Thyroid gland (tissue), 4 donors: ENCODE measurements at regions not wholly inside any gene's neighbourhood (a gene's known extent, or its start where the extent isn't known, plus 50 kb on each side); places are given as distances from the start of the nearest gene placed in this dataset.

Experiments
- POLR2A ChIP-seq, 2 donors: fragments of 450-650 bp; IDR thresholded peaks; one replicate each; pipeline ENCODE4 v1.6.1; 2017; ENCODE audit warnings: antibody characterized with exemption in 2 of 2, mild to moderate bottlenecking in 2 of 2, moderate library complexity in 1 of 2
- TF ChIP-seq, protein P1 (sequence below), 6 experiments: fragments of 200-600 bp in 3 of 6; fragments of 450-650 bp in 3 of 6; sonication (generic) in 3 of 6; IDR thresholded peaks; one replicate each; pipeline ENCODE4 v1.5.1; 2016 to 2019; ENCODE audit warnings: antibody characterized with exemption in 6 of 6, mild to moderate bottlenecking in 2 of 6, inconsistent platforms in 1 of 6, moderate library complexity in 1 of 6

DNA sequence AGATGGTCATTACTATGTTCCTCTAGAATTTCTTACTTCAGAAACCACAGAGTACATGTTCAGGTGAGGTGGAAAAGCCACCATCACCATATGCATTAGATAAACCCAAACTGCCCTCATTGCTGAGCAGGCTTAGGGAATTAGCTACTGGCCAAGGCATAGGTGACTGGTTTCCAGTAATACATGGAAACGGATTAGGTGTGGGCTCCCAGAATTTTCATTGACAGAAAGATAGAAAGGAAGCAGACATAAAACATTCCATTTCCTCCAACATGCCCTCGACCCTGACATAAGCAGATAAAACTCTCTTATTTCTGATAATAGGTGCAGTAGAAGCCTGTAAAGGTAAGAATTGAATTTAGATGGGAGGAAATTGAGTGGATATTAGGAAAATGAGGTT lies 1466.1 kb downstream of the SUCLG1 start:
- TF ChIP-seq, protein P1, sequence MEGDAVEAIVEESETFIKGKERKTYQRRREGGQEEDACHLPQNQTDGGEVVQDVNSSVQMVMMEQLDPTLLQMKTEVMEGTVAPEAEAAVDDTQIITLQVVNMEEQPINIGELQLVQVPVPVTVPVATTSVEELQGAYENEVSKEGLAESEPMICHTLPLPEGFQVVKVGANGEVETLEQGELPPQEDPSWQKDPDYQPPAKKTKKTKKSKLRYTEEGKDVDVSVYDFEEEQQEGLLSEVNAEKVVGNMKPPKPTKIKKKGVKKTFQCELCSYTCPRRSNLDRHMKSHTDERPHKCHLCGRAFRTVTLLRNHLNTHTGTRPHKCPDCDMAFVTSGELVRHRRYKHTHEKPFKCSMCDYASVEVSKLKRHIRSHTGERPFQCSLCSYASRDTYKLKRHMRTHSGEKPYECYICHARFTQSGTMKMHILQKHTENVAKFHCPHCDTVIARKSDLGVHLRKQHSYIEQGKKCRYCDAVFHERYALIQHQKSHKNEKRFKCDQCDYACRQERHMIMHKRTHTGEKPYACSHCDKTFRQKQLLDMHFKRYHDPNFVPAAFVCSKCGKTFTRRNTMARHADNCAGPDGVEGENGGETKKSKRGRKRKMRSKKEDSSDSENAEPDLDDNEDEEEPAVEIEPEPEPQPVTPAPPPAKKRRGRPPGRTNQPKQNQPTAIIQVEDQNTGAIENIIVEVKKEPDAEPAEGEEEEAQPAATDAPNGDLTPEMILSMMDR (IDR thresholded peaks at IDR 0.05), result no peak
- TF ChIP-seq POLR2A (IDR thresholded peaks at IDR 0.05), result no peak
